ENCODE measurements at regions not wholly inside any gene's neighbourhood (a gene's known extent, or its start where the extent isn't known, plus 50 kb on each side); places are given as distances from the start of the nearest gene placed in this dataset.

GRCh38 chr1:80272495-80272894 lies 1266.0 kb upstream of the ADGRL4 start:
- no peak for TF ChIP-seq POLR2A (IDR thresholded peaks at IDR 0.05)
- TF ChIP-seq, protein P1, sequence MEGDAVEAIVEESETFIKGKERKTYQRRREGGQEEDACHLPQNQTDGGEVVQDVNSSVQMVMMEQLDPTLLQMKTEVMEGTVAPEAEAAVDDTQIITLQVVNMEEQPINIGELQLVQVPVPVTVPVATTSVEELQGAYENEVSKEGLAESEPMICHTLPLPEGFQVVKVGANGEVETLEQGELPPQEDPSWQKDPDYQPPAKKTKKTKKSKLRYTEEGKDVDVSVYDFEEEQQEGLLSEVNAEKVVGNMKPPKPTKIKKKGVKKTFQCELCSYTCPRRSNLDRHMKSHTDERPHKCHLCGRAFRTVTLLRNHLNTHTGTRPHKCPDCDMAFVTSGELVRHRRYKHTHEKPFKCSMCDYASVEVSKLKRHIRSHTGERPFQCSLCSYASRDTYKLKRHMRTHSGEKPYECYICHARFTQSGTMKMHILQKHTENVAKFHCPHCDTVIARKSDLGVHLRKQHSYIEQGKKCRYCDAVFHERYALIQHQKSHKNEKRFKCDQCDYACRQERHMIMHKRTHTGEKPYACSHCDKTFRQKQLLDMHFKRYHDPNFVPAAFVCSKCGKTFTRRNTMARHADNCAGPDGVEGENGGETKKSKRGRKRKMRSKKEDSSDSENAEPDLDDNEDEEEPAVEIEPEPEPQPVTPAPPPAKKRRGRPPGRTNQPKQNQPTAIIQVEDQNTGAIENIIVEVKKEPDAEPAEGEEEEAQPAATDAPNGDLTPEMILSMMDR (IDR thresholded peaks at IDR 0.05): no peak

All from sigmoid colon (tissue), 3 donors.